Trophoblast cell (in vitro differentiated cells and primary cell): ENCODE measurements at regions not wholly inside any gene's neighbourhood (a gene's known extent, or its start where the extent isn't known, plus 50 kb on each side); places are given as distances from the start of the nearest gene placed in this dataset.

Source experiments
- DNase-seq, 2 donors: peaks; one replicate each; pipeline ENCODE4 v3.0.0-alpha.2; 2016
- H2AFZ ChIP-seq: 2 replicates; pipeline ENCODE4 v1.6.1; 2013; ENCODE audit warnings: low read length, moderate library complexity, mild to moderate bottlenecking; ENCODE audit not compliant: insufficient read depth, poor library complexity
- H2AK5ac ChIP-seq: 2 replicates; pipeline ENCODE4 v1.6.1; 2013; ENCODE audit warnings: mild to moderate bottlenecking, low read length
- H2BK120ac ChIP-seq: 2 replicates; pipeline ENCODE4 v1.6.1; 2013; ENCODE audit warnings: low read length, mild to moderate bottlenecking, moderate library complexity; ENCODE audit not compliant: insufficient read depth, poor library complexity
- H2BK12ac ChIP-seq: 2 replicates; pipeline ENCODE4 v1.6.1; 2013; ENCODE audit warnings: mild to moderate bottlenecking, low read length, moderate library complexity
- H2BK5ac ChIP-seq: 2 replicates; pipeline ENCODE4 v1.6.1; 2013; ENCODE audit warnings: low read length, low read depth, moderate library complexity, mild to moderate bottlenecking; ENCODE audit not compliant: poor library complexity
- H3K14ac ChIP-seq: 2 replicates; pipeline ENCODE4 v1.6.1; 2013; ENCODE audit warnings: mild to moderate bottlenecking, low read length
- H3K18ac ChIP-seq: 2 replicates; pipeline ENCODE4 v1.6.1; 2013; ENCODE audit warnings: mild to moderate bottlenecking, low read length
- H3K23ac ChIP-seq: 2 replicates; pipeline ENCODE4 v1.6.1; 2013; ENCODE audit warnings: low read length
- H3K27ac ChIP-seq: 2 replicates; pipeline ENCODE4 v1.5.1; 2013; ENCODE audit warnings: low read depth, mild to moderate bottlenecking, inconsistent platforms, low read length, moderate library complexity
- H3K27me3 ChIP-seq: 2 replicates; pipeline ENCODE4 v1.6.1; 2013; ENCODE audit warnings: inconsistent platforms, mild to moderate bottlenecking, low read length, moderate library complexity; ENCODE audit not compliant: insufficient read depth
- H3K36me3 ChIP-seq, 2 experiments: 1 replicate in 1 of 2; 2 replicates in 1 of 2; pipeline ENCODE4 v1.6.1; 2013; ENCODE audit warnings: low read length in 2 of 2, mild to moderate bottlenecking in 2 of 2, moderate library complexity in 1 of 2; ENCODE audit not compliant: insufficient read depth in 2 of 2, control insufficient read depth in 1 of 2
- H3K4ac ChIP-seq: 2 replicates; pipeline ENCODE4 v1.6.1; 2013; ENCODE audit warnings: low read depth, mild to moderate bottlenecking, low read length, moderate library complexity
- H3K4me1 ChIP-seq, 2 experiments: 1 replicate in 1 of 2; 2 replicates in 1 of 2; pipeline ENCODE4 v1.6.1; 2013; ENCODE audit warnings: low read length in 2 of 2, mild to moderate bottlenecking in 2 of 2, moderate library complexity in 1 of 2; ENCODE audit not compliant: insufficient read depth in 2 of 2, control insufficient read depth in 1 of 2
- H3K4me2 ChIP-seq: 2 replicates; pipeline ENCODE4 v1.6.1; 2013; ENCODE audit warnings: inconsistent platforms, mild to moderate bottlenecking, low read length, moderate library complexity
- H3K4me3 ChIP-seq: 2 replicates; pipeline ENCODE4 v1.5.1; 2013; ENCODE audit warnings: mild to moderate bottlenecking, low read depth, low read length, inconsistent platforms
- H3K79me1 ChIP-seq: one replicate; pipeline ENCODE4 v1.6.1; 2013; ENCODE audit warnings: low read length
- H3K79me2 ChIP-seq: 2 replicates; pipeline ENCODE4 v1.6.1; 2013; ENCODE audit warnings: low read length, mild to moderate bottlenecking; ENCODE audit not compliant: control insufficient read depth, insufficient read depth, poor library complexity
- H3K9ac ChIP-seq: 2 replicates; pipeline ENCODE4 v1.6.1; 2013; ENCODE audit warnings: mild to moderate bottlenecking, low read length
- H3K9me3 ChIP-seq: 2 replicates; pipeline ENCODE4 v1.6.1; 2013; ENCODE audit warnings: low read depth, mild to moderate bottlenecking, control low read depth, inconsistent platforms, low read length; ENCODE audit not compliant: insufficient read depth
- H4K12ac ChIP-seq: 2 replicates; pipeline ENCODE4 v1.6.1; 2013; ENCODE audit warnings: low read depth, mild to moderate bottlenecking, low read length, moderate library complexity
- H4K8ac ChIP-seq: 2 replicates; pipeline ENCODE4 v1.6.1; 2013; ENCODE audit warnings: low read depth, mild to moderate bottlenecking, low read length, moderate library complexity
- H4K91ac ChIP-seq: one replicate; pipeline ENCODE4 v1.6.1; 2013; ENCODE audit warnings: low read depth, mild to moderate bottlenecking, low read length, moderate library complexity
- WGBS: extraction: QIAGEN DNeasy Blood & Tissue Kit; methylation state at CpG from one replicate; pipeline ENCODE4 v1.1.7; 2013; ENCODE audit warnings: missing lambda C conversion rate; ENCODE audit not compliant: insufficient read length, insufficient coverage; ENCODE audit errors: extremely low coverage; 5-methylcytosine and 5-hydroxymethylcytosine counted together

- H3K36me3 ChIP-seq, result no peaks in the 10 kb centered on the region
- H2AK5ac ChIP-seq, result no peak overlapping the region
- no CpG with 5 or more reads among the region's 5 CpGs for WGBS
These were observed 566.9 kb upstream of the ANO5 start for GRCh38 chr11:21625982-21626381.

GRCh38 chr11:21628641-21629040 is 564.2 kb upstream of the ANO5 start:
- Histone ChIP-seq H4K91ac (no peak overlapping the region), H3K9ac (no peak overlapping the region), H2AFZ (no peak overlapping the region), H3K23ac (no peak overlapping the region), H3K79me1 (no peaks in the 10 kb centered on the region), H4K12ac (no peak overlapping the region), H3K79me2 (no peaks in the 10 kb centered on the region), H3K4me1 (no peaks in the 10 kb centered on the region), H3K27me3 (no peaks in the 10 kb centered on the region), H2BK120ac (no peak overlapping the region), H3K4me2 (no peak overlapping the region), H3K18ac (no peak overlapping the region), H3K14ac (no peak overlapping the region), H2AK5ac (no peak overlapping the region), H3K4ac (no peak overlapping the region), H3K4me3 (no peak overlapping the region), H2BK5ac (no peak overlapping the region), H4K8ac (no peak overlapping the region), H3K9me3 (no peaks in the 10 kb centered on the region), H2BK12ac (no peak overlapping the region), H3K27ac (no peak overlapping the region), H3K36me3 (no peaks in the 10 kb centered on the region)
- DNase-seq, result no peak
- WGBS, result no CpG with 5 or more reads among the region's 3 CpGs

More at GRCh38 chr11:21625982-21626381, 566.9 kb upstream of the ANO5 start:
- no peak overlapping the region for H3K23ac ChIP-seq
- no peak overlapping the region for H3K14ac ChIP-seq
- no peak overlapping the region for H3K27ac ChIP-seq
- H4K8ac ChIP-seq, result no peak overlapping the region
- H3K4ac ChIP-seq, result no peak overlapping the region
- H3K18ac ChIP-seq, result no peak overlapping the region
- DNase-seq, result peak in 1 of 2 donors; percentile 25
- H4K91ac ChIP-seq, result no peak overlapping the region
- no peak overlapping the region for H3K9ac ChIP-seq
- no peaks in the 10 kb centered on the region for H3K79me1 ChIP-seq
- H2AFZ ChIP-seq, result no peak overlapping the region
- no peak overlapping the region for H2BK12ac ChIP-seq
- no peak overlapping the region for H2BK120ac ChIP-seq
- H3K27me3 ChIP-seq, result no peaks in the 10 kb centered on the region
- no peak overlapping the region for H4K12ac ChIP-seq
- no peaks in the 10 kb centered on the region for H3K4me1 ChIP-seq
- H3K9me3 ChIP-seq, result no peaks in the 10 kb centered on the region
- H3K4me3 ChIP-seq, result no peak overlapping the region
- H3K4me2 ChIP-seq, result no peak overlapping the region
- H3K79me2 ChIP-seq, result no peaks in the 10 kb centered on the region
- no peak overlapping the region for H2BK5ac ChIP-seq

- H3K9ac ChIP-seq, result no peak overlapping the region
- no peak for DNase-seq
- H3K18ac ChIP-seq, result no peak overlapping the region
- H2BK12ac ChIP-seq, result no peak overlapping the region
- H4K12ac ChIP-seq, result no peak overlapping the region
- no peak overlapping the region for H2AK5ac ChIP-seq
- no peak overlapping the region for H4K8ac ChIP-seq
- H3K9me3 ChIP-seq, result no peaks in the 10 kb centered on the region
- H2BK120ac ChIP-seq, result no peak overlapping the region
- H3K23ac ChIP-seq, result no peak overlapping the region
- H3K79me1 ChIP-seq, result no peaks in the 10 kb centered on the region
- no peak overlapping the region for H4K91ac ChIP-seq
- H3K36me3 ChIP-seq, result no peaks in the 10 kb centered on the region
- H2BK5ac ChIP-seq, result no peak overlapping the region
- no peaks in the 10 kb centered on the region for H3K79me2 ChIP-seq
- H3K4me1 ChIP-seq, result no peaks in the 10 kb centered on the region
- H3K27me3 ChIP-seq, result no peaks in the 10 kb centered on the region
- no peak overlapping the region for H3K4ac ChIP-seq
- no peak overlapping the region for H3K4me3 ChIP-seq
- H3K27ac ChIP-seq, result no peak overlapping the region
- H2AFZ ChIP-seq, result no peak overlapping the region
- H3K14ac ChIP-seq, result no peak overlapping the region
- H3K4me2 ChIP-seq, result no peak overlapping the region
- no CpG with 5 or more reads among the region's 1 CpG for WGBS
These were observed 561.9 kb upstream of the ANO5 start for GRCh38 chr11:21630934-21631478.

GRCh38 chr11:21631991-21632390 is 560.9 kb upstream of the ANO5 start:
- H3K23ac ChIP-seq, result no peak overlapping the region
- H3K4me3 ChIP-seq, result no peak overlapping the region
- no peak overlapping the region for H3K27ac ChIP-seq
- H4K91ac ChIP-seq, result no peak overlapping the region
- H2AFZ ChIP-seq, result no peak overlapping the region
- no peak overlapping the region for H3K14ac ChIP-seq
- no peak for DNase-seq
- no peak overlapping the region for H4K8ac ChIP-seq
- no peak overlapping the region for H3K4ac ChIP-seq
- H4K12ac ChIP-seq, result no peak overlapping the region
- H3K79me1 ChIP-seq, result no peaks in the 10 kb centered on the region
- no peak overlapping the region for H2BK120ac ChIP-seq
- WGBS, result no CpG with 5 or more reads among the region's 7 CpGs
- H3K36me3 ChIP-seq, result no peaks in the 10 kb centered on the region
- H2BK12ac ChIP-seq, result no peak overlapping the region
- no peaks in the 10 kb centered on the region for H3K4me1 ChIP-seq
- H2BK5ac ChIP-seq, result no peak overlapping the region
- H3K9ac ChIP-seq, result no peak overlapping the region
- no peaks in the 10 kb centered on the region for H3K9me3 ChIP-seq
- H3K79me2 ChIP-seq, result no peaks in the 10 kb centered on the region
- no peak overlapping the region for H3K18ac ChIP-seq
- H3K4me2 ChIP-seq, result no peak overlapping the region
- no peaks in the 10 kb centered on the region for H3K27me3 ChIP-seq
- H2AK5ac ChIP-seq, result no peak overlapping the region
